ENCODE measurements at regions not wholly inside any gene's neighbourhood (a gene's known extent, or its start where the extent isn't known, plus 50 kb on each side); places are given as distances from the start of the nearest gene placed in this dataset.

GRCh38 chr11:70568814-70569617, 170.7 kb downstream of the CTTN start:
- no peaks in the 10 kb centered on the region for H3K9me3 ChIP-seq (ENCODE audit: low read depth, low read length, poor library complexity, severe bottlenecking)
- no peaks in the 10 kb centered on the region for H3K27me3 ChIP-seq (replicated peaks; ENCODE audit: insufficient read depth, low read depth, low read length, poor library complexity)
- BruUV-seq (replicated peaks), result no TSS peak
- TF ChIP-seq, protein P1, sequence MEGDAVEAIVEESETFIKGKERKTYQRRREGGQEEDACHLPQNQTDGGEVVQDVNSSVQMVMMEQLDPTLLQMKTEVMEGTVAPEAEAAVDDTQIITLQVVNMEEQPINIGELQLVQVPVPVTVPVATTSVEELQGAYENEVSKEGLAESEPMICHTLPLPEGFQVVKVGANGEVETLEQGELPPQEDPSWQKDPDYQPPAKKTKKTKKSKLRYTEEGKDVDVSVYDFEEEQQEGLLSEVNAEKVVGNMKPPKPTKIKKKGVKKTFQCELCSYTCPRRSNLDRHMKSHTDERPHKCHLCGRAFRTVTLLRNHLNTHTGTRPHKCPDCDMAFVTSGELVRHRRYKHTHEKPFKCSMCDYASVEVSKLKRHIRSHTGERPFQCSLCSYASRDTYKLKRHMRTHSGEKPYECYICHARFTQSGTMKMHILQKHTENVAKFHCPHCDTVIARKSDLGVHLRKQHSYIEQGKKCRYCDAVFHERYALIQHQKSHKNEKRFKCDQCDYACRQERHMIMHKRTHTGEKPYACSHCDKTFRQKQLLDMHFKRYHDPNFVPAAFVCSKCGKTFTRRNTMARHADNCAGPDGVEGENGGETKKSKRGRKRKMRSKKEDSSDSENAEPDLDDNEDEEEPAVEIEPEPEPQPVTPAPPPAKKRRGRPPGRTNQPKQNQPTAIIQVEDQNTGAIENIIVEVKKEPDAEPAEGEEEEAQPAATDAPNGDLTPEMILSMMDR (conservative IDR thresholded peaks at IDR 0.05; ENCODE audit: low read depth, low read length), result no peak
- TF ChIP-seq EZH2 (IDR thresholded peaks at IDR 0.05; ENCODE audit: borderline replicate concordance, low read depth, low read length, poor library complexity, severe bottlenecking), result no peak
- ChIA-PET POLR2A (ENCODE audit: low non-redundant PET) (no interaction called here), CTCF (no interaction called here)
- intact Hi-C loops (cut with micrococcal nuclease; ENCODE audit: unreplicated experiment), result no loop called here
- no peak overlapping the region for H3K4me3 ChIP-seq (ENCODE audit: low read depth, low read length, poor library complexity, severe bottlenecking)
- H3K27ac ChIP-seq (ENCODE audit: low read depth, low read length, poor library complexity, severe bottlenecking), result no peak overlapping the region
- DNase-seq (ENCODE audit: low spot score), result no peak
- no peaks in the 10 kb centered on the region for H3K36me3 ChIP-seq (ENCODE audit: insufficient read depth, low read length, poor library complexity, severe bottlenecking)
- H3K4me1 ChIP-seq (ENCODE audit: insufficient read depth, low read length, poor library complexity, severe bottlenecking), result peaks cover 4% of the 10 kb centered on the region

GRCh38 chr11:70569618-70569890, 171.2 kb downstream of the CTTN start:
- DNase-seq (ENCODE audit: low spot score), result no peak
- Histone ChIP-seq H3K9me3 (ENCODE audit: low read depth, low read length, poor library complexity, severe bottlenecking) (no peaks in the 10 kb centered on the region), H3K4me1 (ENCODE audit: insufficient read depth, low read length, poor library complexity, severe bottlenecking) (peaks cover 4% of the 10 kb centered on the region), H3K4me3 (ENCODE audit: low read depth, low read length, poor library complexity, severe bottlenecking) (no peak overlapping the region), H3K36me3 (ENCODE audit: insufficient read depth, low read length, poor library complexity, severe bottlenecking) (no peaks in the 10 kb centered on the region), H3K27me3 (replicated peaks; ENCODE audit: insufficient read depth, low read depth, low read length, poor library complexity) (no peaks in the 10 kb centered on the region), H3K27ac (ENCODE audit: low read depth, low read length, poor library complexity, severe bottlenecking) (no peak overlapping the region)
- POLR2A ChIA-PET (ENCODE audit: low non-redundant PET), result no interaction called here
- TF ChIP-seq, protein P1 (conservative IDR thresholded peaks at IDR 0.05; ENCODE audit: low read depth, low read length), result no peak
- no peak for TF ChIP-seq EZH2 (IDR thresholded peaks at IDR 0.05; ENCODE audit: borderline replicate concordance, low read depth, low read length, poor library complexity, severe bottlenecking)
- CTCF ChIA-PET, result no interaction called here
- no TSS peak for BruUV-seq (replicated peaks)
- intact Hi-C loops (cut with micrococcal nuclease; ENCODE audit: unreplicated experiment), result no loop called here

- no peak for TF ChIP-seq EZH2 (IDR thresholded peaks at IDR 0.05; ENCODE audit: borderline replicate concordance, low read depth, low read length, poor library complexity, severe bottlenecking)
- TF ChIP-seq, protein P1 (conservative IDR thresholded peaks at IDR 0.05; ENCODE audit: low read depth, low read length), result no peak
- Histone ChIP-seq H3K27ac (ENCODE audit: low read depth, low read length, poor library complexity, severe bottlenecking) (no peak overlapping the region), H3K9me3 (ENCODE audit: low read depth, low read length, poor library complexity, severe bottlenecking) (no peaks in the 10 kb centered on the region), H3K27me3 (replicated peaks; ENCODE audit: insufficient read depth, low read depth, low read length, poor library complexity) (no peaks in the 10 kb centered on the region), H3K36me3 (ENCODE audit: insufficient read depth, low read length, poor library complexity, severe bottlenecking) (no peaks in the 10 kb centered on the region), H3K4me3 (ENCODE audit: low read depth, low read length, poor library complexity, severe bottlenecking) (no peak overlapping the region), H3K4me1 (ENCODE audit: insufficient read depth, low read length, poor library complexity, severe bottlenecking) (peaks cover 4% of the 10 kb centered on the region)
- intact Hi-C loops (cut with micrococcal nuclease; ENCODE audit: unreplicated experiment), result no loop called here
- no TSS peak for BruUV-seq (replicated peaks)
- no peak for DNase-seq (ENCODE audit: low spot score)
- ChIA-PET POLR2A (ENCODE audit: low non-redundant PET) (no interaction called here), CTCF (no interaction called here)
Observed at GRCh38 chr11:70569996-70570692, 171.8 kb downstream of the CTTN start.

Data from A673 (cell line).